HG02623 (cell line): ENCODE measurements at regions not wholly inside any gene's neighbourhood (a gene's known extent, or its start where the extent isn't known, plus 50 kb on each side); places are given as distances from the start of the nearest gene placed in this dataset.
"Not testable (repeated sequence)": the region's sequence is repeated elsewhere in the genome, so short reads cannot be mapped to it uniquely, and the experiment has no call there.

Experiments used
- ATAC-seq: cut with Tn5 transposase; IDR thresholded peaks from one replicate; pipeline ENCODE4 v1.9.1; 2021; ENCODE audit warnings: moderate library complexity; ENCODE audit not compliant: unreplicated experiment

GRCh38 chrY:22472027-22472426 is 68.8 kb downstream of the RBMY1J start:
- ATAC-seq, result not testable (repeated sequence)

DNA sequence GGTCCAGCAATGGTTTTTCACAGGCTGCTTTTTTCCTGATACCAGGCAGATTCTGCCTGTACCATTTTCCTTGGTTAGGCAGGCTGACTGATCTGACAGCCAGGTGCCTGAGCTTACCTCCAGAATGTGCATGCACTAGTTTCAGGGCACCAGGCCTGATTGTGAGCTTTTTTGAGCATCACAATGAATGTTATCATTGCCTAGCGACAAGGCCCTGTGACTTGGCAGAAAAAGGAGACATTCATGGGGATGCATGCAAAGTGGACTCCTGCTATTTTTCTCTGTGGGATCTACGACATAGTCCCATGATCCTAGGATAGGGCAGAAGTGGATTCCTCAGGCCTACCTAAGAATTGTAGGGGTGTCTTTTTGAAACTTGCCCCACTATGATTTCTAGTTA is 74.6 kb downstream of the RBMY1J start:
- ATAC-seq, result not testable (repeated sequence)

DNA sequence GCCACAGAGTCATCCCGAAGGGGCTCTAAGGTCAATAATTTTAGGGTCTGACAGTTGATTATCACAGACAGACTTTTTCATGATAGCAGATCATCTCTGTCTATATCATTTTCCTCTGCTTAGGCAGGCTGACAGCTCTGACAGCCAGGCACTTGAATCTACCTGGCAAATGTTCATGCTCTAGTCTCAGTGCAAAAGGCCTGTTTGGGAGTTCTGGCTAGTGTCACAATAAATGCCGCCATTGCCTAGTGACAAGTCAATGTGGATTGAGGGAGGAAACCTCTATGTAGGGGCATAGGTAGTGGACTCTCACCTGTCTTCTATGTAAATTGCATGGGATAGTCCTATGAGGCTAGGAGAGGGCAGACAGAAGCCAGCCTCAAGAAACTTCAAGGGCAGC is 81.3 kb downstream of the RBMY1J start:
- not testable (repeated sequence) for ATAC-seq

DNA sequence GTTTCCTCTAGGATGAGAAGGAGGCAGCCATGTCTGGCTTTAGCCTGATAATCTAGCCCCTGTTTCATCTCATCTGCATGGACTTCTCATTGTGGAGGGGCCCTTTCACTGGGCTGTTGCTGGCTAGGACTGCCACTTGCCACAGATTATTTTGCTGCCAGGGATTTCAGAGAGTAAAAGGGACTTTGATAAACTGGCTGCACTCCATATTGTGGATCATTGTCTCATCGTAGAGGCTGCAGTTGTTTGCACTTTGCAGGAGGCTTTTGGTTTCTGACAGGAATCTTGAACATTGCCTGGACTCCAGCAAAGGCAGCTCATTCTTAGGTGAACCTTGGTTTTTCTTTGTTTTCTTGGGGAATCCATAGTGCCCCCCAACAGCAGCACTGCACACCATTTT is 85.5 kb downstream of the RBMY1J start:
- not testable (repeated sequence) for ATAC-seq

- not testable (repeated sequence) for ATAC-seq
Measured at GRCh38 chrY:22499756-22500155, 96.5 kb downstream of the RBMY1J start.

DNA sequence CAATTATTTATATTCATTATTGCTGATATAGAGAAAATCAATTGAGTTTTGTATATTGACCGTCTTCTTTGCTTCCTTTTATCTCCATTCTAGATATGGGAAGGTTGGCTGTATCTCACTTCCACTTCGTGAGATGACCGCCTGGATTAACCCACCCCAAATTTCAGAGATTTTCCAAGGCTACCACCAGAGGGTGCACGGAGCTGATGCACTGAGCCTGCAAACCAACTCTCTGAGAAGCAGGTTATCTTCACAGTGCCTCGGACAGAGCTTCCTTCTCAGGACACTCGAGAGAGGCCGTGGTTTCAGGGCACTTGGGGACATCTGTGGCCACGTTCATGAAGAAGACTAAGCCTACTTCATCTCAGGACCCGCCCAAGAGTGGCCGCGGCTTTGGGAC is 110.5 kb downstream of the RBMY1J start:
- ATAC-seq, result not testable (repeated sequence)

- not testable (repeated sequence) for ATAC-seq
Measured at GRCh38 chrY:22525841-22526240, 122.6 kb downstream of the RBMY1J start.

DNA sequence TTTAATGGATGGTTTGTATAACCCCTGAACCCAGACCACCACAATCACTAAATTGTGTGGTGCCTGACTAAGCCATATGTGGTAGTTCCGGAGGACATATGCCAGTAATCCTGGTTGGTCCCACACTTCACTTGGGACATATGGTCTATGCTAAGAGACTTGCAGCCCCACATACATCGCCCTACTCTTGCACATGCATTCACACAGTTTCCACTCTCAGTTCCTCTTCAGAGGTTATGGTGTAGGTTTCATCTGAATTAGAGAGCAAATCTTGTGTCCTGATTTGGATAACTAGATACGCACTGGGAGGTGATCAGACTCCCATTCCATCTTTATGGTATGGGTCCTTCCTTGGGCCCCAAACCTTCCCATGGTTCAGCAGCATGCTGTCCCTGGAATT is 169.8 kb downstream of the RBMY1J start:
- not testable (repeated sequence) for ATAC-seq

DNA sequence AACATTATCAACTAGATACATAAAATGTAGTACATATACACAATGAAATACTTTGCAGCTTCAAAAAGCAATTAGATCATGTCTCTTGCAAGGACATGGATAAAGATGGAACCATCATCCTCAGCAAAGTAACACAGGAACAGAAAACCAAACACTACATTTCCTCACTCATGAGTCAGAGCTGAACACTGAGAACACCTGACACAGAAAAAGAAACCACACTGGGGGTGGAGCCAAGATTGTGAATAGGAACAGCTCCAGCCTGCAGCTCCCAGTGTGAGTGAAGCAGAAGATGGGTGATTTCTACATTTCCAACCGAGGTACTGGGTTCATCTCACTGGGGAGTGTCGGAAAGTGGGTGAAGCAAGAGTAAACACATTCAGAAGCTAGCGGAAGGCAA is 195.6 kb downstream of the RBMY1J start:
- peak; percentile 63 for ATAC-seq

DNA sequence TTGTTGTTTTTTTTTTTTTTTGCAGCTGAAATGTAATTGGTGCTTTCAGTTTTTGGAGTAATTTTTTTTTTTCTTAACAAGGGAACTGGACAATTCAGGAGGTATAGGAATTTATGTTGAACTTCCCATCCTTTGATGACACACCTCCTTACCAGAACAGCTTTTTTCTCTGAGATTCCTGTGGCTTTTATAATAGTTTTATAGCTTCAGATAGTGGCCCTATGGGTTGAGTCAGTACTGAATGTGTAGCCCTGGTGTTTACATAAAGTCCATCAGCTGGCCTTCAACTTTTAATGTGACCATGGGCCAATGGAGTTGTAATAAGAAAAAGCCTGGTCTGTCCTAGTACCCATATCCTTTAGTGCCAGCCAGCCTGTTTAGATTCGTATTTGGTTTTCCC is 201.8 kb downstream of the RBMY1J start:
- not testable (repeated sequence) for ATAC-seq

DNA sequence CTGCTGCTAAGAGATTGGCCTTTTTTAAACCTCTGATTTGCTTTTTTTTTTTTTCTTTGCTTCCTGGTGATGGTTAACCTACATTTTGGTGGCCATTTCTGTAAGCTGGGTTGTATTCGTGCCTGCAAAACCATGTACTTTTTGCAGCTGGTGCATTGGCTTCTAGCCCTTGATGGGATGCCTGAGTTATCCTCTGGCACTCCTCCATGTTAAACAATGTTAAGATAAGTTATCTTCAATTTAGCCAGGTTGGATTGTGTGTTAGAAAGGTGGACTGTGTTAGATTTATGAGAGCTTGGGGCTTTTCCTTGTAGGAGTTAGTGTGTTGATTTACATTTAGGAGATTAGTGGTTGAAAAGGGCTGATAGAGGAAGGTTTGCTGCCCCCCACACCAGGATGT is 202.4 kb downstream of the RBMY1J start:
- ATAC-seq, result not testable (repeated sequence)

DNA sequence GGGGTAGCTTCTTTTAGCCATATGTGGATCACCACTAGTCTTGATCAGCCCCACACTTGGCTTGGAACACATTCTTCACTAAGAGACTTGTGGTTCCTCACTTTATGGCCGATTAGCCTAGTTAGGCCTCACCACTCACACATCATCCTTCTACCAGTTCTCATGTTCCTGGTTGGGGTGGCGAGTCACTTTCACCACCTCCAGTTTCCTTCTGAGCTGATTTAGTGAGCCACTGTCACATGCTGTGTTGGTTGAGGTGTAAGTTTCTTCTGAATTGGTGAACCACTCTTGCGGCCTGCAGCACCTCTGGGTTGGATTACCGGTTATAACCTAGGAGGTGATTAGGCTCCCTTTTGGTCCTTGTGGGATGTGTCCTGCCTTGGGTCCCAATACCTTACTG is 203.7 kb downstream of the RBMY1J start:
- ATAC-seq, result not testable (repeated sequence)

DNA sequence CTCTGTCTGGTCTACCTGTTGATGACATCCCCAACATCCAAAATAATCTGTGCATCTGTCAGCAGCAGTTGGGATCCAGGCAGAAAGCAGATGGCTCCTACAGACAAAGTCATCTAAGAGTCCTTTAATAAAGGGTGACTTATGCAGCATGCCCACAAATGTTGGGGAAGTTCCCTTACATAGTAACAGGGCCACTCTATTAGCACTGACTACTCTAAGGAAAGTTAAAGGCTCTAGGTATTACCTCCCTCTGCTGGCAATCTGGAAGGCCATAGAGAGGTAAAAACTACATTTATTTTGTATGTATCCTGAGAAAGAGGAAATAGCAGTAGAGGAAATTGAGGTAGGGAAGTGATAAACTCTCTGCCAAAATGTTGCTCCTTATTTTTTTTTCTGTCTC is 209.6 kb downstream of the RBMY1J start:
- not testable (repeated sequence) for ATAC-seq
